Sigmoid colon (tissue), 6 donors: ENCODE measurements at regions not wholly inside any gene's neighbourhood (a gene's known extent, or its start where the extent isn't known, plus 50 kb on each side); places are given as distances from the start of the nearest gene placed in this dataset.

ENCODE experiments used
- DNase-seq: peaks from one replicate; pipeline ENCODE4 v3.0.0-alpha.2; 2019
- H3K27ac ChIP-seq, 4 donors: fragments of 200-600 bp; sonication (generic); one replicate each; pipeline ENCODE4 v1.5.1; 2016 to 2019; ENCODE audit warnings: mild to moderate bottlenecking in 1 of 4
- H3K27me3 ChIP-seq, 3 donors: fragments of 200-600 bp; sonication (generic); one replicate each; pipeline ENCODE4 v1.5.1; 2019; ENCODE audit warnings: mild to moderate bottlenecking in 1 of 3
- H3K36me3 ChIP-seq, 4 donors: fragments of 200-600 bp; sonication (generic); one replicate each; pipeline ENCODE4 v1.5.1; 2016 to 2019
- H3K4me1 ChIP-seq, 4 donors: fragments of 200-600 bp; sonication (generic); one replicate each; pipeline ENCODE4 v1.5.1; 2017 to 2019
- H3K4me3 ChIP-seq, 4 donors: fragments of 200-600 bp; sonication (generic); one replicate each; pipeline ENCODE4 v1.5.1; 2017 to 2019; ENCODE audit warnings: mild to moderate bottlenecking in 2 of 4, moderate library complexity in 1 of 4
- H3K9me3 ChIP-seq, 4 donors: fragments of 200-600 bp in 3 of 4; sonication (generic) in 3 of 4; one replicate each; pipeline versions ENCODE4 v1.5.1 to v1.6.1; 2013 to 2019
- EP300 ChIP-seq, 4 donors: sonication (generic); formaldehyde crosslinking; IDR thresholded peaks; one replicate each; pipeline ENCODE4 v1.6.1; 2017; ENCODE audit warnings: antibody characterized with exemption in 4 of 4
- POLR2A ChIP-seq, 2 donors: fragments of 450-650 bp; IDR thresholded peaks; one replicate each; pipeline ENCODE4 v1.6.1; 2016; ENCODE audit warnings: antibody characterized with exemption in 2 of 2, mild to moderate bottlenecking in 2 of 2, moderate library complexity in 2 of 2
- POLR2AphosphoS5 ChIP-seq, 4 donors: sonication (generic); formaldehyde crosslinking; IDR thresholded peaks; one replicate each; pipeline ENCODE4 v1.6.1; 2017; ENCODE audit warnings: antibody characterized with exemption in 4 of 4
- WGBS, 2 donors: extraction: QIAGEN DNeasy Blood & Tissue Kit; methylation state at CpG; one replicate each; pipeline ENCODE4 v1.1.7; 2013; 5-methylcytosine and 5-hydroxymethylcytosine counted together
- intact Hi-C: fragments of 100-400 bp; cut with DNase I; formaldehyde crosslinking; loops from one replicate; pipeline ENCODE4 v1.15.1; 2023
- TF ChIP-seq, protein P1 (sequence below), 4 experiments: fragments of 450-650 bp in 3 of 4; fragments of 200-600 bp in 1 of 4; IDR thresholded peaks; one replicate each; pipeline ENCODE4 v1.5.1; 2016 to 2019; ENCODE audit warnings: antibody characterized with exemption in 4 of 4, mild to moderate bottlenecking in 3 of 4, moderate library complexity in 2 of 4
- donor health status: healthy with polysubstance abuse.
- donor health status: healthy.

GRCh38 chr5:63233361-63233760, 654.7 kb downstream of the LRRC70 start:
- Histone ChIP-seq H3K27ac (no peak overlapping the region), H3K4me3 (no peak overlapping the region), H3K4me1 (peaks cover 0 to 7% (median 3%) of the 10 kb centered on the region in 4 donors), H3K36me3 (no peaks in the 10 kb centered on the region), H3K27me3 (no peaks in the 10 kb centered on the region), H3K9me3 (no peaks in the 10 kb centered on the region)
- TF ChIP-seq, protein P1, sequence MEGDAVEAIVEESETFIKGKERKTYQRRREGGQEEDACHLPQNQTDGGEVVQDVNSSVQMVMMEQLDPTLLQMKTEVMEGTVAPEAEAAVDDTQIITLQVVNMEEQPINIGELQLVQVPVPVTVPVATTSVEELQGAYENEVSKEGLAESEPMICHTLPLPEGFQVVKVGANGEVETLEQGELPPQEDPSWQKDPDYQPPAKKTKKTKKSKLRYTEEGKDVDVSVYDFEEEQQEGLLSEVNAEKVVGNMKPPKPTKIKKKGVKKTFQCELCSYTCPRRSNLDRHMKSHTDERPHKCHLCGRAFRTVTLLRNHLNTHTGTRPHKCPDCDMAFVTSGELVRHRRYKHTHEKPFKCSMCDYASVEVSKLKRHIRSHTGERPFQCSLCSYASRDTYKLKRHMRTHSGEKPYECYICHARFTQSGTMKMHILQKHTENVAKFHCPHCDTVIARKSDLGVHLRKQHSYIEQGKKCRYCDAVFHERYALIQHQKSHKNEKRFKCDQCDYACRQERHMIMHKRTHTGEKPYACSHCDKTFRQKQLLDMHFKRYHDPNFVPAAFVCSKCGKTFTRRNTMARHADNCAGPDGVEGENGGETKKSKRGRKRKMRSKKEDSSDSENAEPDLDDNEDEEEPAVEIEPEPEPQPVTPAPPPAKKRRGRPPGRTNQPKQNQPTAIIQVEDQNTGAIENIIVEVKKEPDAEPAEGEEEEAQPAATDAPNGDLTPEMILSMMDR (IDR thresholded peaks at IDR 0.05): no peak
- TF ChIP-seq POLR2A (IDR thresholded peaks at IDR 0.05) (no peak), EP300 (IDR thresholded peaks at IDR 0.05) (no peak)
- WGBS, 2 donors: 87 to 88% methylated on average over 1 of the region's 1 CpG
- DNase-seq: no peak
- intact Hi-C loops: no loop called here

DNA sequence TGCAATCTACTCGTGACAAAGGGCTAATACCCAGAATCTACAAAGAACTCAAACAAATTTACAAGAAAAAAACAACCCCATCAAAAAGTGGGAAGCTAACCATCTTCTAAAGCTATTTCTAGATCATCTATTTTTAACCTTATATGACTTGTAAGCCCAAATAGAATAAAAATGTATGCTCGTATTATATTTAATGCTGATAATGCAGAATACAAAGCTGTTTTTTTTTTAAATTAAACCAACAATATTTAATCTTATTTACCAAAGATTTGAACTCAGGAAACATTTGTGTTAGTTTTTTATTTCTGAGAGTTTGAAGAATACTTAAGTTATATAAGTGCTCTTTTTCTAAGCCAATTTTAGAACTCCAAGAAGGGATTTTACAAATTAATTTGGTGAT, 652.1 kb downstream of the LRRC70 start:
- Histone ChIP-seq H3K27me3 (no peaks in the 10 kb centered on the region), H3K4me1 (peaks cover 0 to 7% (median 3%) of the 10 kb centered on the region in 4 donors), H3K36me3 (no peaks in the 10 kb centered on the region), H3K9me3 (no peaks in the 10 kb centered on the region), H3K4me3 (no peak overlapping the region), H3K27ac (no peak overlapping the region)
- no peak for DNase-seq
- 81 to 84% methylated on average over 2 of the region's 2 CpGs for WGBS, 2 donors
- TF ChIP-seq, protein P1 (IDR thresholded peaks at IDR 0.05): no peak
- TF ChIP-seq EP300 (IDR thresholded peaks at IDR 0.05): no peak
- TF ChIP-seq POLR2AphosphoS5 (IDR thresholded peaks at IDR 0.05): no peak
- no peak for TF ChIP-seq POLR2A (IDR thresholded peaks at IDR 0.05)
- intact Hi-C loops: no loop called here

DNA sequence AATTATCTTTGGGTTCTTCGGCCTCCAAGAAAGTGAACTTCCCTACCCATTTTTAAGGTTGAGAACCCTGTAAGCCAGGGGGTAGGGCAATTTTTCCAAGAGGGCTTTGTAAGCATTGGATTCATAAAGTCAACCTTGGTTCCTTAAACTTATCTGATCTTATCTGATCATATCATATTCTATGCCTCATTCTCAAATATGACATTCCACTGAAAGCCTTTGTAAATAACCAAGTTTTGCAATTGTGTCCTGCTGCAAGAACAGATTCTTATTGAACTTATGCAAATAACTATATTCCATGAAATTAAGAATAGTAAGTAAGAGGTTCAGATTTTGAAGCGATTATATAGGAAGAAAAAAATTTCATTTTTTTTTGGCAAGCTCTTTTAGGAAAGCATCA, 649.5 kb downstream of the LRRC70 start:
- WGBS, 2 donors: 77 to 85% methylated on average over 2 of the region's 2 CpGs
- Histone ChIP-seq H3K27me3 (no peaks in the 10 kb centered on the region), H3K27ac (no peak overlapping the region), H3K9me3 (no peaks in the 10 kb centered on the region), H3K36me3 (no peaks in the 10 kb centered on the region), H3K4me3 (no peak overlapping the region), H3K4me1 (no peaks in the 10 kb centered on the region)
- intact Hi-C loops: no loop called here
- TF ChIP-seq POLR2A (IDR thresholded peaks at IDR 0.05): no peak
- no peak for TF ChIP-seq EP300 (IDR thresholded peaks at IDR 0.05)
- no peak for TF ChIP-seq POLR2AphosphoS5 (IDR thresholded peaks at IDR 0.05)
- TF ChIP-seq, protein P1 (IDR thresholded peaks at IDR 0.05): no peak
- DNase-seq: no peak

DNA sequence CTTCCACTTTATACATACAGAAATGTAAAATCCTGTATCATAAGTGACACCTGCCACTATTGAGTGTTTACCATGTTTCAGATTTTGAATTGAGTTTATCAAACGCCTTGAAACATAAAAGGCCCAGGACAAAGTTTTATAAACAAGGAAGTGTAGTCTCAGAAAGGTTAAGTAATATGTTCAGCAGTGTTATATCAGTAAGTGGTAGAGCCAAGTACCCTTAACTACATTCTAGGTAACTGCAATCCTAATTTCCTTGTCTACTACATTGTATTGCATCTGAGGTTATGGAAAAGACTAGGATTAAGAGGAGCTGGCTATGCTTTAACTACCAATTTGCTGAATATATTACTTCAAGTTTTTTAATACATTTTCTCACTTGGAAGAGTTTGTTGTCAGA, 641.6 kb downstream of the LRRC70 start:
- intact Hi-C loops: no loop called here
- no peak for DNase-seq
- H3K36me3 ChIP-seq: no peaks in the 10 kb centered on the region
- TF ChIP-seq EP300 (IDR thresholded peaks at IDR 0.05) (no peak), POLR2A (IDR thresholded peaks at IDR 0.05) (no peak), POLR2AphosphoS5 (IDR thresholded peaks at IDR 0.05) (no peak)
- TF ChIP-seq, protein P1 (IDR thresholded peaks at IDR 0.05): no peak
- no peaks in the 10 kb centered on the region for H3K4me1 ChIP-seq
- no peak overlapping the region for H3K27ac ChIP-seq
- no peaks in the 10 kb centered on the region for H3K27me3 ChIP-seq
- no peak overlapping the region for H3K4me3 ChIP-seq
- no peaks in the 10 kb centered on the region for H3K9me3 ChIP-seq
- 27 to 67% methylated on average over 1 of the region's 1 CpG for WGBS, 2 donors

- no peak for DNase-seq
- no peak overlapping the region for H3K27ac ChIP-seq
- TF ChIP-seq POLR2A (IDR thresholded peaks at IDR 0.05): no peak
- no peak for TF ChIP-seq EP300 (IDR thresholded peaks at IDR 0.05)
- TF ChIP-seq POLR2AphosphoS5 (IDR thresholded peaks at IDR 0.05): no peak
- TF ChIP-seq, protein P1 (IDR thresholded peaks at IDR 0.05): no peak
- H3K27me3 ChIP-seq: no peaks in the 10 kb centered on the region
- H3K9me3 ChIP-seq: no peaks in the 10 kb centered on the region
- H3K4me3 ChIP-seq: no peak overlapping the region
- H3K36me3 ChIP-seq: no peaks in the 10 kb centered on the region
- H3K4me1 ChIP-seq: no peaks in the 10 kb centered on the region
- 71 to 81% methylated on average over 4 of the region's 4 CpGs for WGBS, 2 donors
- intact Hi-C loops: no loop called here
These were observed 638.8 kb downstream of the LRRC70 start for GRCh38 chr5:63217422-63217821.
